ENCODE measurements at regions not wholly inside any gene's neighbourhood (a gene's known extent, or its start where the extent isn't known, plus 50 kb on each side); places are given as distances from the start of the nearest gene placed in this dataset.

- peak in 1 of 2 donors; percentile 46 for DNase-seq (ENCODE audit: low read depth in 2 of 2)
These were observed 59.8 kb downstream of the MRPS30 start for GRCh38 chr5:44868541-44868940.

GRCh38 chr5:44869928-44870327, 61.2 kb downstream of the MRPS30 start:
- DNase-seq (ENCODE audit: low read depth in 2 of 2): no peak

GRCh38 chr5:44870430-44870829, 61.7 kb downstream of the MRPS30 start:
- DNase-seq (ENCODE audit: low read depth in 2 of 2): no peak

DNA sequence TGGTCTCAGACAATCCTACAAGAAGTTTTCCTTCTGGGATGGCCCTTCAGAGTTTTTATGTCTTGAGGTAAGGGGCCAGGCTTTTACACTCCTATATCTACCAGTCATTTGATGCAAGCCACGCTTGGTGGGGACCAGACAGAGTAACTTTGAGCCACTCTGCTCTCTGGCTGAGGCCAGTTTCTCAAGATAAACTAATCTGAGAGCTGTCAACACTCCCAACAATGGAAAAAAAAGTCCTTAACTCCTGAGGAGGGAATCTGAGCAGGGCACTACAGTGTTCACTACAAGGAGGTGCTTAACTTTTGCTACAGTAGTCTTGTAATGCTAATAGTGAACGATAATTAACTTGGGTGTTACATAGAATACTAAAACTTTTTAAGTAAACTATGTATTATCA, 62.7 kb downstream of the MRPS30 start:
- peak in 1 of 2 donors; percentile 1 for DNase-seq (ENCODE audit: low read depth in 2 of 2)

DNA sequence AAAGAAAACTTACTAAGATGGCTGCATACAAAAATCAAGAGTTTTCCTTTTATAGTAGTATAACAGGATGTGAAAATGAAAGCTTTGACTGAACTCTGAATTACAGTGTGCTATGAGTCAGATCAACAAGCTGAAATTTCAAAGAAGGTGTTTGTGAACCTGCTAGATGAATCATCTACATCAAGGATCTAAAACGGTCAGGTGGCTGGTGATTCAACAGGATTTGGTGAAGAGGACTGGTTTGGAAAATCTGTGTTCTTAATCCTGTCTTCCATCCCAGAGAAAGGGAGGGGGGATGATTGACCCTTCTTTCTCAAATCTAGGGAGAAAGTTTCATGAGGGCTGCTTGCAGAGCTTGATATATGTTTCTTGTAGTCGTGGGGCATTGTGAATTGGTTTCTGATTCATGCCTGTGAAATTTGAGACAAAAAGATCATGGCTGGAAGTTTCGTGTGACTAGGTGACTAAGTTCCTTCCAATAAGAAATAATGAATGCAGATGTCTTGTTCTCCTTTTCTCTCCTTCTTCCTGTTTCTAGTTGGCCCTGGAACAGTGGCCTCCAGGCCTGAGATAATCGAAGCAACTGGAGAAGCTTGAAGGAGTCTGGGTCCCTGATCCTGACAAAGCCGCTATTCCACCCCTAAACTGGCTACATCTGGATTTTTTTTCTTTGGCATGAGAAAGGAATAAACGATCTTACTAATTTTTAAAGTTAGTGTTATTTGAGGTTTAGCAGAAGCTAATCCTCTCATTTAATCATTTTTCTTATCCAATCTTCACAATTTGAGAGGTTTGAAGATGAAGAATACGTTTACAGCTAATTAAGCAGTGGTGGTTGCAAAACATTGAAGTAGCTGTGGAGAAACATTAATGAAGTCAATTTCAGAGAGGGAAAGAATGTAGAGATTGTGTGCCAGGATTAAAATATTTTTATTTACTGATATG, 67.2 kb downstream of the MRPS30 start:
- DNase-seq (ENCODE audit: low read depth in 2 of 2): peak; percentile 48 to 89

GRCh38 chr5:44881266-44881665, 72.5 kb downstream of the MRPS30 start:
- DNase-seq (ENCODE audit: low read depth in 2 of 2): no peak

- DNase-seq (ENCODE audit: low read depth in 2 of 2): no peak
These were observed 75.3 kb downstream of the MRPS30 start for GRCh38 chr5:44884036-44884435.

DNA sequence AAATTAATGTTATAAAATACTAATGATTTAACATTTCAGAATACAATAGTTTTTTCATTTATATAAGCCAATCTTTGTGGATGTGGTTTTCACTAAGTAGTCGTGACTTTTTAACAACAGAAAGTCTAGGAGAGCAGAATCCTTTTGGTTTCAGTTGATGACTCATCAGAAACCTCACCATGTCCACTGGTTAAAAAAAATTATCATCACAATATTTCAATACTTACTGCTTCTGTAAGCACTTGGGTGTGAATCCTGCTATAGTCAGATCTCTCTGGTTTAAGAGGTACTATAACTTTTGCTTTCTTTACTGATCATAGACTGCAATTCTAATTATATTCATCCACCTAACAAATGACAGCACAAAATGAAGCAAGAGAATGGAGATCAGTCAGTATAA, 77.2 kb downstream of the MRPS30 start:
- no peak for DNase-seq (ENCODE audit: low read depth in 2 of 2)

- no peak for DNase-seq (ENCODE audit: low read depth in 2 of 2)
These were observed 79.0 kb downstream of the MRPS30 start for GRCh38 chr5:44887722-44888121.

DNA sequence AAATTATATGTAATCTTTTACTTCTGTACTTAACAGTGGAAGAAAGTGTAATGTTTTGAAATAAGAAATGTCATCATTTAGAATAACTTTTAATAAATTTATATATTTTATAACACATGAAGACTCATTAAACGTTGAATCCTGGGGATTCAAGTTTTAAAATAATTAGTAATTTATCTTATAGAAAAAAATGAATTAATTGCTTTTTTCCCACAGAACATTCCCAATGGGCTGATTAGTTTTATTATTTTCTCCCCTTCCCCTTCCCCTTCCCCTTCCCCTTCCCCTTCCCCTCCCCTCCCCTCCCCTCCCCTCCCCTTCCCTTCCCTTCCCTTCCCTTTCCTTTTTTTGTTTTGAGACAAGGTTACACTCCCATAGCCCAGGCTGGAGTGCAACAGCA, 79.7 kb downstream of the MRPS30 start:
- no peak for DNase-seq (ENCODE audit: low read depth in 2 of 2)

GRCh38 chr5:44891116-44891515, 82.4 kb downstream of the MRPS30 start:
- no peak for DNase-seq (ENCODE audit: low read depth in 2 of 2)

DNA sequence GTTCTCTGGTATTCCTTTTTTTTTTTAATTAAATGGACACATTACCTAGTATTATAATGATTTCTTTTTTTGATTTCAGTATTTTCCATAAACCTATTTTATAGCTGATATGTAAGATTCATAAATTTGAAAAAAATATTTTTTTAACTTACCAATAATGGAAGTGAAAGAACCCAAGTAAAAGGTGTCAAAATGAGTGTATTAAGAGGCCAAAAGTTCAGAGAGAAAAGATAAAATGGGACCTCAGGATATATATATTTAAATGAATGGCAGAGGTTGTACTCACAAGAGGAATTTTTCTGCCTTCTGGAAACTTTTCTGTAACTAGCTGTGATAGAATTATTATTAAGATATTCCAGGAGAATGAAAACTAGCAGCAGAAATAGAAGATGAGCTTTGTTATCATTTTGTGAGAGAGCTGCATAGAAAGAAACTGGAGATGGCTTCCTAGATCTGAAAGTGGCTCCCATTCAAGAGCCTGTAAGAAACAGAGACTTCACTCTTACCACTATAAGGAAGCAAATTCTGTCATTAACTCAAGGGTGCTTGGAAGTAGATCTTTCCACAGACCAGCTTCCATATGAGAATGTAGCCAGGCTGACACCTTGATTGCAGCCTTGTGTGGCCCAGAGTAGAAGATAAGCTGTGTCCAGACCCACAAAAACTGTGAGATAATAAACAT, 91.7 kb downstream of the MRPS30 start:
- no peak for DNase-seq (ENCODE audit: low read depth in 2 of 2)

DNA sequence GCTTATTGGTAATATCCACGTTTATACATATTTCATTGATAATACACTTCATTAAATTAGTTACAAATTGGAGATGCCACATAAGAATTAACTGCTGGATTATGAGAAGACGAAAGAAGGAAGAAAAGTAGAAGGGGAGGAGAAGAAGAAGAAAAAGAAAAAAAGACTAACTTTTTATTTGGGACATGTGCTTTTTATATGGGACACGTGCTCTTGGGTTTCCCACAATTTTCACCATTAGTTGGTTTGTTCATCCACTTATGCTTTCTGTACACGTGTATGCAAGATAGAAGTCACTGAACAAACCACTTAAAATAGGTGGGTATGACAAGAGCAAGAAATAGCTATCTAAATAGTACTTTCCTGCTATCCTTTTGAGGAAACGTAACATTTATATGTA, 98.6 kb downstream of the MRPS30 start:
- DNase-seq (ENCODE audit: low read depth in 2 of 2): no peak

DNA sequence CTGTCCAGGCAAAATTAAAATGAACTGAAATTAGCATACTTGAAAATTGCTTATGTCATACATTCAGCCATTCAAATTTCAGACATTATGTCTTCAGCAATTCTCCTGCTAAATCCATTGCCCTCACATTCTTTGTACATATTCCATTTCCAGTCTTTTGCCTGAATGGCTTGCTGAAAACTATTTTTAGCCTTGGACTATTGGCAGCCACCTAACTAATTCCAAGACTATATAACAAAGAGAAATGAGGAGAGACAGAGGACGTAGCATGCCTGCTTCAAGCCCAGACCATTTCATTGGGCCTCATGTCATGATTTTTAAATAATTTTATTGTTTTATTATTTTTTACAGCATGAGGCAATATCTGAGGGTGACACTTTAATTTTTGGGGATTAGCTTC, 100.3 kb downstream of the MRPS30 start:
- no peak for DNase-seq (ENCODE audit: low read depth in 2 of 2)

DNA sequence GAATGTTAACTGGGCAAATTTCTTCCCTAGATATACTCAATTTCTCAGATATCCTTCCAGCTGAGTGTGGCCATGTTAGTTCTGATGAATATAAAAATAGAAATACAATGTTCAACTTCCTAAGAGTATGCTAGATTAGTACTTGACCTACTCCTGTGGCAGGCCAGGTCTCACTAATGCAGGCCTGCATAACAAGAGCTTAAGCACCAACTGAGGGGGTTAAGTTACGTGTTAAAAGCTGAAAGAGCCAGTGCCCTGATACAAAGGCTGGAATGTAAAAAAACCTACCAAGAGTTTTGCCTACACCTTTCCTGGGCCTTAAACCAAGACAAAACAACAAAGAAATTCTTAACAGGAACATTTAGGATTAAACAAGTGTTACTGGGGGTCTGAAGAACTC, 102.8 kb downstream of the MRPS30 start:
- no peak for DNase-seq (ENCODE audit: low read depth in 2 of 2)

- no peak for DNase-seq (ENCODE audit: low read depth in 2 of 2)
These were observed 105.5 kb downstream of the MRPS30 start for GRCh38 chr5:44914221-44914620.

DNA sequence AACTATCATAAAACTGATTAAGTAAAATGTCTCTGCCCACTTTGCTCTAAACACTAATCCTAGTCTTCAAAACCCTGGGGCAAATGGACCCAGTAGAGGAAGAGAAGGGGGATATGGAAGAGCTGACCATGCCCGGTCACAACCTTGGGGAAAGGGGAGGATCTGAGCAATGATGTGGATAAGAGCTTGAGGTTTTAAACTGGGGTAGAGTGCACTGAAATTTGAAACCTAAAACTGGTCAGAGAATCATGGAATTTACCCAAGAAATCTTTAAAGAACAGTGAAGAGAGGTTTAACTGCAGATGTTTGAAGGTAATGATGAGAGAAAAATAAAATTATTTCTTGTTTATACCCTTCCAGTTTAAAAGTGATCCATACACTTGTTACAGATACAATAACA, 110.8 kb downstream of the MRPS30 start:
- DNase-seq (ENCODE audit: low read depth in 2 of 2): no peak

DNA sequence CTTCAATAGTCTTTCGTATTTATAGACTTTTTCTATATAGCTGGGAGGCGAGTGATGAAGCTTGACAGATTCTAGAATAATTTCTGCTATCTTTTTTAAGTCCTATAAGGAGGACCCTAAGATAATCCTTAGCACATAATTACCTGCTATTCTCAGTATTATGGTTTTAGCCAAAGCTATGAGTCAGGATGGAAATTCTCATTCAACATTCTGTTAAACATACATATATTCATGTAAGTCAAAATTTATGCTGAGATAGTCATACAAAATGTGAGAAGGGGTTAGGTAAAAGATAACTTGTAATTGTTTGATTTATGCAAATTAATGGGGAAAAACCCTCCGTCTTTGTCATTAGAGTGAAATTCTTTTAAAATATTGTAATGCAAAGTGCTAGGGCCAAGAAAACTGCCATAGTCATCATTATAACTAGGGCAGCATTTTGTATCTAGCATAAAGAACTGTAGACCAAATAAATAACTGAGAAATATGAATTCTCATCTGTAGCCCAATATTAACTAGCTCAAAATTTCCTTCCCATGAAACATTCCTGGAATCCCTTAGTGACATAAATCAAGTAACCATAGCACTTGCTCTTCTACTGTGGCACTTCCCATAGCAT, 118.5 kb downstream of the MRPS30 start:
- DNase-seq (ENCODE audit: low read depth in 2 of 2): no peak

DNA sequence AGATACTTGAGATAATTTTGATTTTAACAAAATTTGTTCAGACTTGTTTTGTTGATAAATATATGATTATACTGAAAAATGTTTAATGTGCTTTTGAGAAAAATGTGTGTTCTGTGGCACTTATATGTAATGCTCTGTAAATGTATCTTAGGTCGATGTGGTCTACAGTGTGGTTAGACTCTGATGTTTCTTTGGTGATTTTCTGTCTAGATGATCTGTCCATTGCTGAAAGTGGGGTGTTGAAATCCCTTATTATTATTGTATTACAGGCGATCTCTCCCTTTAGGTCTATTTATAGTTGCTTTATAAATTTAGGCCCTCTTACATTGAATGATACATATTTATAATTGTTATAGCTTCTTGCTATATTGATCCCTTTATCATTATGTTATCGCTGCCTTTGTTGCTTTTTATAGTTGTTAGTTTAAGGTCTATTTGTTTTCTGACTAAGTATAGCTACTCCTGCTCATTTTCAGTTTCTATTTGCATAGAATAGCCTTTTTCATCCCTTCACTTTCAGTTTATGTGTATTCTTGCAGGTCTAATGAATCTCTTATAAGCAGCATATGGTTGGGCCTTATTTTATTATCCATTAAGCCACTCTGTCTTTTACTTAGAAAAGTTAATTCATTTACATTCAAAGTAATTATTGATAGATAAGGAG, 124.3 kb downstream of the MRPS30 start:
- no peak for DNase-seq (ENCODE audit: low read depth in 2 of 2)

DNA sequence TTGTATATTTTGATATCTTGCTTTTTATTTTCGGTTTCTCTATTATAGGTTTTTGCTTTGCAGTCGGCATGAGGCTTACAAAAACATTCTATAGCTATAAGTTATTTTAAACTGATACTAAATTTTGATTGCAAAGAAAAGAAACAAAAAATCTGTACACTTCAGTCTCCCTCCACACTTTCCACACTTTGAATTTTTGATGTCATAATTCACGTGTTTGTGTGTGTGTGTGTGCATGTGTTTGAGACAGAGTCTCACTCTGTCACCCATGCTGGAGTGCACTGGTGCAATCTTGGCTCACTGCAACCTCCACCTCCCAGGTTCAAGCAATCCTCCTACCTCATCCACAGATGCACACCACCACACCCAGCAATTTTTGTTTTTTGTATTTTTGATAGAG, 124.9 kb downstream of the MRPS30 start:
- DNase-seq (ENCODE audit: low read depth in 2 of 2): no peak

- DNase-seq (ENCODE audit: low read depth in 2 of 2): peak in 1 of 2 donors; percentile 1
These were observed 126.5 kb downstream of the MRPS30 start for GRCh38 chr5:44935262-44935661.

DNA sequence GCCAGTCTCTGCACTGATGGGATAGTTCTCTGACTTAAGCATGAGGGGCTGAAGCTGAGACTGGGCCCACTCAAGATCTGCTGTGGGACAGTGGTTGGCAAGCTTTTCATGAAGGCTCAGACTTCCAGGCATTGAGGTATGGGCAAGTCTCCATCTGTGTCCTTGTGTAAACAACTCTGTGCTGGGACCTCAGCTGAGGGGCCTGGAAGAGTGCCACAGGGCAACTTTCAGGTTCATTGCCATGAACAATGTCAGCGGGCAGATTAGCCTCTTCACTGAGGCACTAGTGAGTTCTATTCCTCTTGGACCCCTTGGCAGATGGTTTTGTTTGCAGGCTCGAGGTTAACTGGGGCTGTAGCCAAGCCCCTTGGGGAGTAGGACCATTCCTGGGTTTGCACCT, 127.1 kb downstream of the MRPS30 start:
- no peak for DNase-seq (ENCODE audit: low read depth in 2 of 2)
